Trophoblast cell (in vitro differentiated cells and primary cell): ENCODE measurements at regions not wholly inside any gene's neighbourhood (a gene's known extent, or its start where the extent isn't known, plus 50 kb on each side); places are given as distances from the start of the nearest gene placed in this dataset.

Experiments used
- DNase-seq, 2 donors: peaks; one replicate each; pipeline ENCODE4 v3.0.0-alpha.2; 2016
- H2AFZ ChIP-seq: 2 replicates; pipeline ENCODE4 v1.6.1; 2013; ENCODE audit warnings: low read length, moderate library complexity, mild to moderate bottlenecking; ENCODE audit not compliant: insufficient read depth, poor library complexity
- H2AK5ac ChIP-seq: 2 replicates; pipeline ENCODE4 v1.6.1; 2013; ENCODE audit warnings: mild to moderate bottlenecking, low read length
- H2BK120ac ChIP-seq: 2 replicates; pipeline ENCODE4 v1.6.1; 2013; ENCODE audit warnings: low read length, mild to moderate bottlenecking, moderate library complexity; ENCODE audit not compliant: insufficient read depth, poor library complexity
- H2BK12ac ChIP-seq: 2 replicates; pipeline ENCODE4 v1.6.1; 2013; ENCODE audit warnings: mild to moderate bottlenecking, low read length, moderate library complexity
- H2BK5ac ChIP-seq: 2 replicates; pipeline ENCODE4 v1.6.1; 2013; ENCODE audit warnings: low read length, low read depth, moderate library complexity, mild to moderate bottlenecking; ENCODE audit not compliant: poor library complexity
- H3K14ac ChIP-seq: 2 replicates; pipeline ENCODE4 v1.6.1; 2013; ENCODE audit warnings: mild to moderate bottlenecking, low read length
- H3K18ac ChIP-seq: 2 replicates; pipeline ENCODE4 v1.6.1; 2013; ENCODE audit warnings: mild to moderate bottlenecking, low read length
- H3K23ac ChIP-seq: 2 replicates; pipeline ENCODE4 v1.6.1; 2013; ENCODE audit warnings: low read length
- H3K27ac ChIP-seq: 2 replicates; pipeline ENCODE4 v1.5.1; 2013; ENCODE audit warnings: low read depth, mild to moderate bottlenecking, inconsistent platforms, low read length, moderate library complexity
- H3K27me3 ChIP-seq: 2 replicates; pipeline ENCODE4 v1.6.1; 2013; ENCODE audit warnings: inconsistent platforms, mild to moderate bottlenecking, low read length, moderate library complexity; ENCODE audit not compliant: insufficient read depth
- H3K36me3 ChIP-seq, 2 experiments: 1 replicate in 1 of 2; 2 replicates in 1 of 2; pipeline ENCODE4 v1.6.1; 2013; ENCODE audit warnings: low read length in 2 of 2, mild to moderate bottlenecking in 2 of 2, moderate library complexity in 1 of 2; ENCODE audit not compliant: insufficient read depth in 2 of 2, control insufficient read depth in 1 of 2
- H3K4ac ChIP-seq: 2 replicates; pipeline ENCODE4 v1.6.1; 2013; ENCODE audit warnings: low read depth, mild to moderate bottlenecking, low read length, moderate library complexity
- H3K4me1 ChIP-seq, 2 experiments: 1 replicate in 1 of 2; 2 replicates in 1 of 2; pipeline ENCODE4 v1.6.1; 2013; ENCODE audit warnings: low read length in 2 of 2, mild to moderate bottlenecking in 2 of 2, moderate library complexity in 1 of 2; ENCODE audit not compliant: insufficient read depth in 2 of 2, control insufficient read depth in 1 of 2
- H3K4me2 ChIP-seq: 2 replicates; pipeline ENCODE4 v1.6.1; 2013; ENCODE audit warnings: inconsistent platforms, mild to moderate bottlenecking, low read length, moderate library complexity
- H3K4me3 ChIP-seq: 2 replicates; pipeline ENCODE4 v1.5.1; 2013; ENCODE audit warnings: mild to moderate bottlenecking, low read depth, low read length, inconsistent platforms
- H3K79me1 ChIP-seq: one replicate; pipeline ENCODE4 v1.6.1; 2013; ENCODE audit warnings: low read length
- H3K79me2 ChIP-seq: 2 replicates; pipeline ENCODE4 v1.6.1; 2013; ENCODE audit warnings: low read length, mild to moderate bottlenecking; ENCODE audit not compliant: control insufficient read depth, insufficient read depth, poor library complexity
- H3K9ac ChIP-seq: 2 replicates; pipeline ENCODE4 v1.6.1; 2013; ENCODE audit warnings: mild to moderate bottlenecking, low read length
- H3K9me3 ChIP-seq: 2 replicates; pipeline ENCODE4 v1.6.1; 2013; ENCODE audit warnings: low read depth, mild to moderate bottlenecking, control low read depth, inconsistent platforms, low read length; ENCODE audit not compliant: insufficient read depth
- H4K12ac ChIP-seq: 2 replicates; pipeline ENCODE4 v1.6.1; 2013; ENCODE audit warnings: low read depth, mild to moderate bottlenecking, low read length, moderate library complexity
- H4K8ac ChIP-seq: 2 replicates; pipeline ENCODE4 v1.6.1; 2013; ENCODE audit warnings: low read depth, mild to moderate bottlenecking, low read length, moderate library complexity
- H4K91ac ChIP-seq: one replicate; pipeline ENCODE4 v1.6.1; 2013; ENCODE audit warnings: low read depth, mild to moderate bottlenecking, low read length, moderate library complexity
- WGBS: extraction: QIAGEN DNeasy Blood & Tissue Kit; methylation state at CpG from one replicate; pipeline ENCODE4 v1.1.7; 2013; ENCODE audit warnings: missing lambda C conversion rate; ENCODE audit not compliant: insufficient read length, insufficient coverage; ENCODE audit errors: extremely low coverage; 5-methylcytosine and 5-hydroxymethylcytosine counted together

DNA sequence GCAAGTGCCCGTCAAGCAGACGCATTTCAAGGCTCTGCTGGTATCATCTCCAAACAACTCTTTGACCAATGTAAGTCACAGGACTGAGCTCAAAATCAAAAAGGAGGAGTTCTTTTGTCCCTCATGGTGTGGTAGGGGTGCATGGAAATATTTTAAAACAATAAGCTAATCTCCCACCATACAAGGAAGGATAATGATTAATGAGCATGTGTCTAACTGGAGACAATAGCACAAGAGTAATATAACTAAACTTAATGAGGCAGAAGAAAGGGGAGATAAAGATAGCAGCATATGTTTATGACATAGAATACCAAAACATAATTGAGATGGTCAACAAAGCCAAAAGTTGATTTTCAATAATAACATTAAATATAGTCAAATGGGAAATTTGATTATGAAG lies 668.0 kb upstream of the ZP4 start:
- Histone ChIP-seq H3K9me3 (no peaks in the 10 kb centered on the region), H2AK5ac (no peak overlapping the region), H3K27me3 (no peaks in the 10 kb centered on the region), H3K36me3 (no peaks in the 10 kb centered on the region), H3K14ac (no peak overlapping the region), H2BK5ac (no peak overlapping the region), H4K8ac (no peak overlapping the region), H3K27ac (no peak overlapping the region), H3K18ac (no peak overlapping the region), H3K79me1 (no peaks in the 10 kb centered on the region), H3K79me2 (no peaks in the 10 kb centered on the region), H2BK12ac (no peak overlapping the region), H3K4me1 (no peaks in the 10 kb centered on the region), H3K4me3 (no peak overlapping the region), H3K4ac (no peak overlapping the region), H2BK120ac (no peak overlapping the region), H3K23ac (no peak overlapping the region), H4K12ac (no peak overlapping the region), H2AFZ (no peak overlapping the region), H3K9ac (no peak overlapping the region), H4K91ac (no peak overlapping the region), H3K4me2 (no peak overlapping the region)
- no CpG with 5 or more reads among the region's 2 CpGs for WGBS
- DNase-seq: no peak

- Histone ChIP-seq H3K4me2 (no peak overlapping the region), H3K4ac (no peak overlapping the region), H3K23ac (no peak overlapping the region), H2BK12ac (no peak overlapping the region), H2AFZ (no peak overlapping the region), H4K91ac (no peak overlapping the region), H3K18ac (no peak overlapping the region), H3K14ac (no peak overlapping the region), H2BK120ac (no peak overlapping the region), H3K4me3 (no peak overlapping the region), H3K9ac (no peak overlapping the region), H2AK5ac (no peak overlapping the region), H4K12ac (no peak overlapping the region), H3K27ac (no peak overlapping the region), H2BK5ac (no peak overlapping the region), H3K4me1 (no peaks in the 10 kb centered on the region), H4K8ac (no peak overlapping the region), H3K9me3 (no peaks in the 10 kb centered on the region), H3K36me3 (no peaks in the 10 kb centered on the region), H3K79me2 (no peaks in the 10 kb centered on the region), H3K27me3 (no peaks in the 10 kb centered on the region), H3K79me1 (no peaks in the 10 kb centered on the region)
- WGBS: no CpG with 5 or more reads among the region's 4 CpGs
- no peak for DNase-seq
These were observed 667.4 kb upstream of the ZP4 start for GRCh38 chr1:238558156-238558555.

DNA sequence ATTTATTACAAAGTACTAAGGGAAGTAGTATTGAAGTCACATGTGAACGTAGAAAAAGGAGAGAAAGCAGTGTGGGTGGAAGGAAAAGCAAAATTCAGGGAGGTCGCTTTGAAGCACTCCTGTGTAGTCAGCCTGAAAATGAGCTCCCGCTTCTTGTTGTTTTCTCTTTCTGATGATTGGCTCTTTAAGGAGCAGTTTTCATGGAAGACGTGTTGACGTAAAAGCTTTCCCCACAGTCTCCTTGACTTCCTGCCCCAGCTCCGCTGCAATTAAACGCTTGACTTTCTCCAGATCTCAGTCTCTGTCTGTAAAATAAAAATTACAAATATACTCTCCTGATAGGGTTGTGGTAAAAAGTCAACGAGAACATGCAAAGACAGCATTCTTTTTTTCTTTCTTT lies 661.5 kb upstream of the ZP4 start:
- Histone ChIP-seq H2AK5ac (no peak overlapping the region), H3K4me1 (no peaks in the 10 kb centered on the region), H3K14ac (no peak overlapping the region), H3K27ac (no peak overlapping the region), H3K9ac (no peak overlapping the region), H3K4me2 (no peak overlapping the region), H4K12ac (no peak overlapping the region), H2BK120ac (no peak overlapping the region), H2AFZ (no peak overlapping the region), H3K27me3 (no peaks in the 10 kb centered on the region), H2BK12ac (no peak overlapping the region), H3K36me3 (no peaks in the 10 kb centered on the region), H3K79me2 (no peaks in the 10 kb centered on the region), H3K4me3 (no peak overlapping the region), H4K91ac (no peak overlapping the region), H3K9me3 (no peaks in the 10 kb centered on the region), H3K23ac (no peak overlapping the region), H2BK5ac (no peak overlapping the region), H4K8ac (no peak overlapping the region), H3K79me1 (no peaks in the 10 kb centered on the region), H3K18ac (no peak overlapping the region), H3K4ac (no peak overlapping the region)
- no CpG with 5 or more reads among the region's 8 CpGs for WGBS
- no peak for DNase-seq

- H3K4me1 ChIP-seq: no peaks in the 10 kb centered on the region
These were observed 658.4 kb upstream of the ZP4 start for GRCh38 chr1:238549137-238549536.

More at GRCh38 chr1:238549137-238549536, 658.4 kb upstream of the ZP4 start:
- H3K27me3 ChIP-seq: no peaks in the 10 kb centered on the region
- no peak overlapping the region for H3K27ac ChIP-seq
- no peak overlapping the region for H4K12ac ChIP-seq
- no peak overlapping the region for H4K8ac ChIP-seq
- H3K18ac ChIP-seq: no peak overlapping the region
- H3K36me3 ChIP-seq: no peaks in the 10 kb centered on the region
- peaks cover 3% of the 10 kb centered on the region for H3K9me3 ChIP-seq
- H2AK5ac ChIP-seq: no peak overlapping the region
- WGBS: no CpG with 5 or more reads among the region's 2 CpGs
- no peaks in the 10 kb centered on the region for H3K79me1 ChIP-seq
- no peak overlapping the region for H4K91ac ChIP-seq
- no peaks in the 10 kb centered on the region for H3K79me2 ChIP-seq
- H2BK120ac ChIP-seq: no peak overlapping the region
- no peak overlapping the region for H2BK5ac ChIP-seq
- H2AFZ ChIP-seq: no peak overlapping the region
- H3K4me2 ChIP-seq: no peak overlapping the region
- H3K14ac ChIP-seq: no peak overlapping the region
- H2BK12ac ChIP-seq: no peak overlapping the region
- H3K23ac ChIP-seq: no peak overlapping the region
- H3K4ac ChIP-seq: no peak overlapping the region
- no peak for DNase-seq
- no peak overlapping the region for H3K9ac ChIP-seq
- H3K4me3 ChIP-seq: no peak overlapping the region
